ENCODE measurements at regions not wholly inside any gene's neighbourhood (a gene's known extent, or its start where the extent isn't known, plus 50 kb on each side); places are given as distances from the start of the nearest gene placed in this dataset.

DNA sequence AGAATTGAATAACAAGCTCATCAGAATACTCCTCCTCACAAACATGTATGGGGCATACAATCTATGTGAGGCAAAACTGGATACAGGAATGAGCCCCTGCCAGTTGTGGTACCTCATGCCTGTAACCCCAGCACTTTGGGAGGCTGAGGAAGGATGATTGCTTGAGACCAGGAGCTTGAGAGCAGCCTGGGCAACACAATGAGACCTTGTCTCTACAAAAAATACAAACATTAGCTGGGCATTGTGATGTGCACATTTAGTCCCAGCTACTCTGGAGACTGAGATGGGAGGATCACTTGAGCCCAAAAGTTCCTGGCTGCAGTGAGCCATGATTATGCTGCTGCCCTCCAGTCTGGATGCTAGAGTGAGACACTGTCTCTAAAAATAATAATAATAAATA lies 611.0 kb downstream of the NLGN4X start (continued):
- TF ChIP-seq, protein P1, sequence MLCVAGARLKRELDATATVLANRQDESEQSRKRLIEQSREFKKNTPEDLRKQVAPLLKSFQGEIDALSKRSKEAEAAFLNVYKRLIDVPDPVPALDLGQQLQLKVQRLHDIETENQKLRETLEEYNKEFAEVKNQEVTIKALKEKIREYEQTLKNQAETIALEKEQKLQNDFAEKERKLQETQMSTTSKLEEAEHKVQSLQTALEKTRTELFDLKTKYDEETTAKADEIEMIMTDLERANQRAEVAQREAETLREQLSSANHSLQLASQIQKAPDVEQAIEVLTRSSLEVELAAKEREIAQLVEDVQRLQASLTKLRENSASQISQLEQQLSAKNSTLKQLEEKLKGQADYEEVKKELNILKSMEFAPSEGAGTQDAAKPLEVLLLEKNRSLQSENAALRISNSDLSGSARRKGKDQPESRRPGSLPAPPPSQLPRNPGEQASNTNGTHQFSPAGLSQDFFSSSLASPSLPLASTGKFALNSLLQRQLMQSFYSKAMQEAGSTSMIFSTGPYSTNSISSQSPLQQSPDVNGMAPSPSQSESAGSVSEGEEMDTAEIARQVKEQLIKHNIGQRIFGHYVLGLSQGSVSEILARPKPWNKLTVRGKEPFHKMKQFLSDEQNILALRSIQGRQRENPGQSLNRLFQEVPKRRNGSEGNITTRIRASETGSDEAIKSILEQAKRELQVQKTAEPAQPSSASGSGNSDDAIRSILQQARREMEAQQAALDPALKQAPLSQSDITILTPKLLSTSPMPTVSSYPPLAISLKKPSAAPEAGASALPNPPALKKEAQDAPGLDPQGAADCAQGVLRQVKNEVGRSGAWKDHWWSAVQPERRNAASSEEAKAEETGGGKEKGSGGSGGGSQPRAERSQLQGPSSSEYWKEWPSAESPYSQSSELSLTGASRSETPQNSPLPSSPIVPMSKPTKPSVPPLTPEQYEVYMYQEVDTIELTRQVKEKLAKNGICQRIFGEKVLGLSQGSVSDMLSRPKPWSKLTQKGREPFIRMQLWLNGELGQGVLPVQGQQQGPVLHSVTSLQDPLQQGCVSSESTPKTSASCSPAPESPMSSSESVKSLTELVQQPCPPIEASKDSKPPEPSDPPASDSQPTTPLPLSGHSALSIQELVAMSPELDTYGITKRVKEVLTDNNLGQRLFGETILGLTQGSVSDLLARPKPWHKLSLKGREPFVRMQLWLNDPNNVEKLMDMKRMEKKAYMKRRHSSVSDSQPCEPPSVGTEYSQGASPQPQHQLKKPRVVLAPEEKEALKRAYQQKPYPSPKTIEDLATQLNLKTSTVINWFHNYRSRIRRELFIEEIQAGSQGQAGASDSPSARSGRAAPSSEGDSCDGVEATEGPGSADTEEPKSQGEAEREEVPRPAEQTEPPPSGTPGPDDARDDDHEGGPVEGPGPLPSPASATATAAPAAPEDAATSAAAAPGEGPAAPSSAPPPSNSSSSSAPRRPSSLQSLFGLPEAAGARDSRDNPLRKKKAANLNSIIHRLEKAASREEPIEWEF (IDR thresholded peaks at IDR 0.05; ENCODE audit: insufficient replicate concordance, low read depth, low read length), result no peak
- TF ChIP-seq, protein P2, sequence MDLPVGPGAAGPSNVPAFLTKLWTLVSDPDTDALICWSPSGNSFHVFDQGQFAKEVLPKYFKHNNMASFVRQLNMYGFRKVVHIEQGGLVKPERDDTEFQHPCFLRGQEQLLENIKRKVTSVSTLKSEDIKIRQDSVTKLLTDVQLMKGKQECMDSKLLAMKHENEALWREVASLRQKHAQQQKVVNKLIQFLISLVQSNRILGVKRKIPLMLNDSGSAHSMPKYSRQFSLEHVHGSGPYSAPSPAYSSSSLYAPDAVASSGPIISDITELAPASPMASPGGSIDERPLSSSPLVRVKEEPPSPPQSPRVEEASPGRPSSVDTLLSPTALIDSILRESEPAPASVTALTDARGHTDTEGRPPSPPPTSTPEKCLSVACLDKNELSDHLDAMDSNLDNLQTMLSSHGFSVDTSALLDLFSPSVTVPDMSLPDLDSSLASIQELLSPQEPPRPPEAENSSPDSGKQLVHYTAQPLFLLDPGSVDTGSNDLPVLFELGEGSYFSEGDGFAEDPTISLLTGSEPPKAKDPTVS (IDR thresholded peaks at IDR 0.05; ENCODE audit: low read depth, low read length), result no peak

DNA sequence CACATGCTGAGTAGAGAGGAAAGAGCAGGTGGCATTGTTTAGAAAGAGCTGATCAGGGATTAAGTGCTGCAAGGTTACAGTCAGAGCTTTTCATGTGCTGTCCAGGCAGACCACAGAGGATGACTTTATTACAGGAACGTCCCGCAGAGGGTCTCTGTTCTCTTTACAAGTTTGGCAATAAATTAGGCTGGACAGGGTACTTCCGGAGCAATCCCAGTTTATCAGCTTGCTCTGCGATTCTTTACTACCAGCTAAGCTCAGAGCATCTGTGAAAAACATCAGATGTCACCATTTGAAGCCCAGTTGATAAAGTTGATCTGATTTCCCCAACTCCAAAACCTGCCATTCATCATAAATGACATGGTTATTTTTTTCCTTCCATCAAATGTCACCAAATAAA lies 633.1 kb downstream of the NLGN4X start:
- no peaks in the 10 kb centered on the region for H3K9me3 ChIP-seq (replicated peaks; ENCODE audit: control insufficient read depth, insufficient read depth, low read length)
- H3K27ac ChIP-seq (ENCODE audit: control insufficient read depth, insufficient read depth), result no peak overlapping the region
- H3K4me3 ChIP-seq, result no peak overlapping the region
- no peaks in the 10 kb centered on the region for H4K20me1 ChIP-seq (ENCODE audit: control insufficient read depth, insufficient read depth)
- no peaks in the 10 kb centered on the region for H3K79me2 ChIP-seq (ENCODE audit: control insufficient read depth, insufficient read depth, low read length)
- WGBS (ENCODE audit: insufficient coverage, insufficient replicate concordance, low lambda C conversion rate, missing lambda C conversion rate), result 14% methylated on average over 4 of the region's 4 CpGs
- DNase-seq (ENCODE audit: low read depth, low spot score) (no peak), FAIRE-seq (no peak), ATAC-seq (no peak)
- CTCF ChIA-PET, result no interaction called here
- H3K4me1 ChIP-seq (ENCODE audit: control insufficient read depth, insufficient read depth, low read length), result no peaks in the 10 kb centered on the region
- RAD21 ChIA-PET (ENCODE audit: unreplicated experiment), result no interaction called here
- no peaks in the 10 kb centered on the region for H3K36me3 ChIP-seq (ENCODE audit: control insufficient read depth in 2 of 2, insufficient read depth in 2 of 2, low read length in 1 of 2)
- no peaks in the 10 kb centered on the region for H3K27me3 ChIP-seq (replicated peaks in 1 of 2; ENCODE audit: control insufficient read depth in 2 of 2, insufficient read depth in 2 of 2, low read length in 1 of 2)
- POLR2A ChIA-PET, result no interaction called here
- no TSS peak for BruUV-seq (replicated peaks)
- intact Hi-C loops (cut with micrococcal nuclease; ENCODE audit: unreplicated experiment), result no loop called here
- SMC1A ChIA-PET (ENCODE audit: uncharacterized antibody, unreplicated experiment), result interaction anchor here (1.4 kb wide), 1 partner anchor 11 kb away, joined by 3 read pairs; no protein-coding TSS in a partner anchor
- H2AFZ ChIP-seq (ENCODE audit: control insufficient read depth, low read depth, low read length), result no peak overlapping the region
- H3K9ac ChIP-seq (ENCODE audit: control insufficient read depth, insufficient read depth, low read length), result no peak overlapping the region
- in situ Hi-C loops (cut with MboI), result no loop called here
- H3K4me2 ChIP-seq (ENCODE audit: control insufficient read depth, insufficient read depth), result no peak overlapping the region
- TF ChIP-seq RAD21 (IDR thresholded peaks at IDR 0.05; ENCODE audit: insufficient read depth, low read depth, low read length) (no peak), HDGF (IDR thresholded peaks at IDR 0.05) (no peak), MEF2A (IDR thresholded peaks at IDR 0.05; ENCODE audit: insufficient read depth, low read depth, low read length) (no peak), ZNF207 (IDR thresholded peaks at IDR 0.05; ENCODE audit: borderline replicate concordance) (no peak), MXI1 (IDR thresholded peaks at IDR 0.05; ENCODE audit: low read depth, low read length) (no peak), BHLHE40 (IDR thresholded peaks at IDR 0.05; ENCODE audit: borderline replicate concordance in 1 of 2, low read depth in 2 of 2, low read length in 1 of 2) (no peak), RB1 (IDR thresholded peaks at IDR 0.05; ENCODE audit: borderline replicate concordance) (no peak), NBN (IDR thresholded peaks at IDR 0.05) (no peak), MYC (IDR thresholded peaks at IDR 0.05; ENCODE audit: insufficient read depth, insufficient read length, insufficient replicate concordance, low read length, severe bottlenecking) (no peak), JUNB (IDR thresholded peaks at IDR 0.05) (no peak), NRF1 (conservative IDR thresholded peaks at IDR 0.05; ENCODE audit: low read depth, low read length) (no peak)
- TF ChIP-seq, protein P3, sequence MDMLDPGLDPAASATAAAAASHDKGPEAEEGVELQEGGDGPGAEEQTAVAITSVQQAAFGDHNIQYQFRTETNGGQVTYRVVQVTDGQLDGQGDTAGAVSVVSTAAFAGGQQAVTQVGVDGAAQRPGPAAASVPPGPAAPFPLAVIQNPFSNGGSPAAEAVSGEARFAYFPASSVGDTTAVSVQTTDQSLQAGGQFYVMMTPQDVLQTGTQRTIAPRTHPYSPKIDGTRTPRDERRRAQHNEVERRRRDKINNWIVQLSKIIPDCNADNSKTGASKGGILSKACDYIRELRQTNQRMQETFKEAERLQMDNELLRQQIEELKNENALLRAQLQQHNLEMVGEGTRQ (IDR thresholded peaks at IDR 0.05; ENCODE audit: borderline replicate concordance, low read depth, low read length), result no peak
- TF ChIP-seq, protein P4, sequence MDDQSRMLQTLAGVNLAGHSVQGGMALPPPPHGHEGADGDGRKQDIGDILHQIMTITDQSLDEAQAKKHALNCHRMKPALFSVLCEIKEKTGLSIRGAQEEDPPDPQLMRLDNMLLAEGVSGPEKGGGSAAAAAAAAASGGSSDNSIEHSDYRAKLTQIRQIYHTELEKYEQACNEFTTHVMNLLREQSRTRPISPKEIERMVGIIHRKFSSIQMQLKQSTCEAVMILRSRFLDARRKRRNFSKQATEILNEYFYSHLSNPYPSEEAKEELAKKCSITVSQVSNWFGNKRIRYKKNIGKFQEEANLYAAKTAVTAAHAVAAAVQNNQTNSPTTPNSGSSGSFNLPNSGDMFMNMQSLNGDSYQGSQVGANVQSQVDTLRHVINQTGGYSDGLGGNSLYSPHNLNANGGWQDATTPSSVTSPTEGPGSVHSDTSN (IDR thresholded peaks at IDR 0.05; ENCODE audit: insufficient replicate concordance, low read depth, low read length), result no peak

All from GM12878 (cell line).